Erythroblast (primary cell): ENCODE measurements at regions not wholly inside any gene's neighbourhood (a gene's known extent, or its start where the extent isn't known, plus 50 kb on each side); places are given as distances from the start of the nearest gene placed in this dataset.

Source experiments
- GATA1 ChIP-seq: IDR thresholded peaks from 2 replicates; pipeline ENCODE4 v1.6.1; 2011; ENCODE audit warnings: low read depth, mild to moderate bottlenecking, control low read depth, low read length, moderate library complexity
- POLR2A ChIP-seq: IDR thresholded peaks from 2 replicates; pipeline ENCODE4 v1.6.1; 2011; ENCODE audit warnings: mild to moderate bottlenecking, low read length

DNA sequence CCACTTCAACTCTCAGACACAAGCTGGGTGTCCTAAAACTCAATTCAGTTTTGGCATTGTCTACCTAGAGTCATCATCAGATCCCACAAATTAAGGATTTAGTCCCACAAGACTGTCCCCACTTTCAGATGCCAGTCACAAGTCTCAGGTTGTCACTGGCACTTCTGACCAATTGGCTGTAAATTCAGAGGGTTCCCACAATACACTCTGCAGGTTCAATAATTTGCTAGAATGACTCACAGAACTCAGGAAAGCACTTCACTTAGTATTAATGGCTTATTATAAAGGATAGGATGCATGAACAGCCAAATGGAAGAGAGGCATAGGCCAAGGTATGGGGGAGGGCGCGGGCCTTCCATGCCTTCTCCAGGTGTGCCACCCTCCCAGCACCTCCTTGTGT is 209.1 kb downstream of the SREK1 start:
- TF ChIP-seq POLR2A (no peak), GATA1 (no peak)
